ENCODE measurements at regions not wholly inside any gene's neighbourhood (a gene's known extent, or its start where the extent isn't known, plus 50 kb on each side); places are given as distances from the start of the nearest gene placed in this dataset.

DNA sequence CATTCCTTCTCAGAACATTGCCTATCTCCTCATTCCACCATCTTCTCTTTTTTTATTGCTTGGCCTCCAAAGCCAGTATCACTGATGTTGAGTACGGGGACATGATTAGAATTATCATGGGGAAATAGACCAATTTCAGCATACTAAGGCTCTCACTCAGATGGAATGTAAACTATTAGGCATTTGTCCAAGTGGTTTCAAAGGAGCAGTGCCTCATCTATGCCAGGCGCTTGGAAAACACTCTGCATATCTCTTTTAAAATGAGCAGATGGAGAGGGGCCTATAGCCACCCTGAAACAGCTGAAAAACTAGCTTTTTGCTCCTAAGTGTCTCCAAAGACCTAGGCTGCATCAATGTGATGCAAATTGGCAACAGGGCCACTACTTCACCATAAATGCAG is 150.8 kb upstream of the DIPK2B start:
- TF ChIP-seq, protein P1, sequence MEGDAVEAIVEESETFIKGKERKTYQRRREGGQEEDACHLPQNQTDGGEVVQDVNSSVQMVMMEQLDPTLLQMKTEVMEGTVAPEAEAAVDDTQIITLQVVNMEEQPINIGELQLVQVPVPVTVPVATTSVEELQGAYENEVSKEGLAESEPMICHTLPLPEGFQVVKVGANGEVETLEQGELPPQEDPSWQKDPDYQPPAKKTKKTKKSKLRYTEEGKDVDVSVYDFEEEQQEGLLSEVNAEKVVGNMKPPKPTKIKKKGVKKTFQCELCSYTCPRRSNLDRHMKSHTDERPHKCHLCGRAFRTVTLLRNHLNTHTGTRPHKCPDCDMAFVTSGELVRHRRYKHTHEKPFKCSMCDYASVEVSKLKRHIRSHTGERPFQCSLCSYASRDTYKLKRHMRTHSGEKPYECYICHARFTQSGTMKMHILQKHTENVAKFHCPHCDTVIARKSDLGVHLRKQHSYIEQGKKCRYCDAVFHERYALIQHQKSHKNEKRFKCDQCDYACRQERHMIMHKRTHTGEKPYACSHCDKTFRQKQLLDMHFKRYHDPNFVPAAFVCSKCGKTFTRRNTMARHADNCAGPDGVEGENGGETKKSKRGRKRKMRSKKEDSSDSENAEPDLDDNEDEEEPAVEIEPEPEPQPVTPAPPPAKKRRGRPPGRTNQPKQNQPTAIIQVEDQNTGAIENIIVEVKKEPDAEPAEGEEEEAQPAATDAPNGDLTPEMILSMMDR (optimal IDR thresholded peaks at IDR 0.05 in 1 of 3, IDR thresholded peaks at IDR 0.05 in 1 of 3, conservative IDR thresholded peaks at IDR 0.05 in 1 of 3; ENCODE audit: extremely low read depth in 1 of 3, insufficient read depth in 2 of 3, low read length in 3 of 3) = no peak
- no peak for TF ChIP-seq EZH2 (IDR thresholded peaks at IDR 0.05; ENCODE audit: low read length)
